ENCODE measurements at regions not wholly inside any gene's neighbourhood (a gene's known extent, or its start where the extent isn't known, plus 50 kb on each side); places are given as distances from the start of the nearest gene placed in this dataset.

GRCh38 chr12:127966331-127966730 is 300.6 kb upstream of the TMEM132C start:
- no peak for TF ChIP-seq CTCF (IDR thresholded peaks at IDR 0.05)
- TF ChIP-seq POLR2AphosphoS5 (IDR thresholded peaks at IDR 0.05) = no peak
- no peak for TF ChIP-seq POLR2A (IDR thresholded peaks at IDR 0.05)

All from prostate gland (tissue), 2 donors.